T1000 (cell line): ENCODE measurements at regions not wholly inside any gene's neighbourhood (a gene's known extent, or its start where the extent isn't known, plus 50 kb on each side); places are given as distances from the start of the nearest gene placed in this dataset.

Experiments used
- DNase-seq: peaks from one replicate; lab custom pipeline; 2025; ENCODE audit warnings: mixed read lengths; lab: John Stamatoyannopoulos, UW

DNA sequence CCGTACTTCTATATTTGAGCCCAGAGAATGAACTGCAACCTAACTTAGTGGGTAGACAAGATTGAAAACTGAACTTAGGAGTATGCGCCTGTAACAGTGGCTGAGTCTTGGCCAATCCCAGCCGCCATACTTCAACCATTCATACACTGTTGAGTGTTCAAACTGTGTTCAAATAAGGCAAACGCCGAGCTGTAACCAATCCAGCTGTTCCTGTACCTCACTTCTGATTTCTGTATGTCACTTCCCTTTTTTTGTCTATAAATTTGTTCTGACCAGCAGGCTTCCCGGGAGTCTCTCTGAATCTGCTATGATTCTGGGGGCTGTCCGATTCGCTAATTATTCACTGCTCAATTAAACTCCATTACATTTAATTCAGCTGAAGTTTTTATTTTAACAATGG lies 58.6 kb upstream of the TPM1 start:
- no peak for DNase-seq

DNA sequence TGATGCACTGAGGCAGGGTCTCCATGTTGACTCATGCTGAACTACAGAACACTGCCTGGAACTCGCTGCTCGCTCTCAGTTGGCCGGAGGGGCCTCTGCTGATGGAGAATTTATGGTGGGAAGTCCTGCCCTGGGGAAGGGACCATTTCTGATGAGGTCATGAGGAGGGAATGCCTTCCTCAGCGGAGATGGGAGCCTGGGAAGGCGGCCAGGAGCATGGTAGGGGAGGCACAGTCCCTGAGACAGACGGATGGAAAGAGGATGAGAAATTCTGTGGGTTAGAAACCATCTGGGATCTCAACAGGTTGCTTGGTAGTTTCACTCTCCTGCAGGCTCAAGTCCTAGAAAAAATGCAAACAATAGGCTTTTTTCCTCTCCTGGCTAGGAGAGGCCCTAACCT lies 56.8 kb upstream of the TPM1 start:
- DNase-seq, result peak; percentile 83

DNA sequence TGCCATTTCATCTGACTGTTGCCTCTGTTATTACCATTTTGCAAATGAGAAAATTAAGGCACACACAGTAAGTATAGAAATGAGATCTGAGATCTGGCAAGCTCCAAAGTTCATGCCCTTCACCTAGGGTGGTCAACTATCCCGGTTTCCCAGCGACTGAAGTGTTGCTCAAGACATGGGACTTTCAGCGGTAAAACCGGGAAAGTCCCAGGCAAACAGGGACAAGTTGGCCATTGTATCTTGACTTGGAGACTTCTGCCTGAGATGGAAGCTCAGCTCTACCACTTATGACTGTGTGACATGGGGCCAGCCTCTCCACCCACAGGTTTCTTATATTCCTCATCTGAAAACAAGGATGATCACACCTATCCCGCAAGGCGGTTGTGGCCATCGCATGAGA lies 55.6 kb upstream of the TPM1 start:
- no peak for DNase-seq

DNA sequence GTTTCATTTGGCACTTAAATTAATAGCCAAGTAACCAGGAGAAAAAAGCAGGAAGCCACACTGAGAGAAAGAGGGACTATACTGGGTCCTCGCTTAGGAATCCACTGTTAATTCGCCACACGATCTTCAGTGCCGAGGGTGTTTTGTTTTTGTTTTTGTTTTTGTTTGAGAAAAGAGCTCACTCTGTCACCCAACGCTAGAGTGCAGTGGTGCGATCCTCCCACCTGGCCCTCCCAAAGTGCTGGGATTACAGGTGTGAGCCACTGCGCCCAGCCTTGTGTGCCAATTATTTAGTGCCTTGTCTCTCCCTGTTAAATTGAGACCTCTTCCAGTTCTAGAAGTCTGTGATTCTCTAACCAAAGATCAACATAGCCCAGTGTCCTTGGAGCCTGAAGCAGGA lies 53.8 kb upstream of the TPM1 start:
- DNase-seq, result no peak

DNA sequence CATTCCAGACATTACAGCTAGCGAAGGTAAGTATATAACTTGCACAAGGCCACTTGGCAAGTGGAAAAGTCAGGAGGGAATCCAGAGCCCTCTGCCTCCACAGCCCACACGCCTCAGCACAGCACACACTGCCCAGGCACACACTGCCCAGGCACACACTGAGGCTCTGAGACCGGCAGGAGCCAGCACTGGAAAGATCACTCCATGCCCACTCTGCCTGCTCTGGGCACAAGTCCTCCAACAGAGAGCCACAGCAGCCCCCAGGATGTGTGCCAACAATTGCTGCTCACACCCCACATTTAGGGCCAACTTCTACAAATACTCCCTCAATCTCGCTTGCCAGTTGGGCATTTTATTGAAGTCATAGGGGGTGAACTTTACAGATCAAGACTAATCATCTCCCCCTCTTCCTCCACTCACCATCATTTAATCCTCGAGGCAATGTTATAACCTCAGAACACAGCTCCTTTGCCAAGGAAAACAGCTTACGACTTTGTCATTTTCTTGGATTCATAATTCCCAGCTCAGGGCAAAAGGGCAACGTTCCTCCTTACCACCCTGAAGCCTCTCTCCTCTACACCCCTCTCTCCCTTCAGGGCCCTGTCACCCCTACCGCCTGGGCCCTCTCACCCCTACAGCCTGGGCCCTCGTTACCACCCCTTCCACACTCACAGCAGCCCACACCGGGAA lies 53.0 kb upstream of the TPM1 start:
- peak; percentile 28 for DNase-seq

DNA sequence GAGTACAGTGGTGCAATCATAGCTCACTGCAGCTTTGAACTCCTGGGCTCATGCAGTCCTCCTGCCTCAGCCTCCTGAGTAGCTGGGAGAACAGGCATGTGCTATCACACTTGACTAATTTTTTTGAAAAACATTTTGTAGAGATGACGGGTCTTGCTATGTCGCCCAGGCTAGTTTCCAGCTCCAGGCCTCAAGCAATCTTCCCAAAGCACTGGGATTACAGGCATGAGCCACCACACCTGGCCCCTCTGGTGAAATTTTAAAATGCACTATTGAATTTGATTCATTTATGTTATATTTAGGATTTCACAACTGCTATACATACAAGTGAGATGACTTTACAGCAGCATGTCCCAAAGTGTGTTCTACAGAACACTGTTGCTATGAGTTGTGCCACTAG lies 50.8 kb upstream of the TPM1 start:
- no peak for DNase-seq

DNA sequence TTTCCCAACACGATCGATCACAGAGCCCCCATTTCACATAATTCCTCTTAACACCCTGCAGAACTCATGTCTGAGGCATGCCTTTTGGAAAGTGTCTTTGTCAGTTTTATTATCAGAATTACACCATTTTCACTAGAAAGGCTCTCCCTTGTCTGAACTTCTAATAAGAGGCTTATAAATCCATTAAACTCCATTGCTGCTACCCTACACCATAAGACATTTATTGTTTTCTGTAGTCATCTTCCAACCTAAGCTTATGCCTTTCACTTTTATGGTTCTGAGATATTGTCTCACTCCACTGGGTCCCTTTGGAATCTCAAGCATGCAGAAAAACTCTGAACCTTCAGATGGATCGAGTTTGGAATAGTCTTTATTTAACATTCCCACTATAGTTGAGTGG lies 50.2 kb upstream of the TPM1 start:
- DNase-seq, result no peak
